ENCODE measurements at regions not wholly inside any gene's neighbourhood (a gene's known extent, or its start where the extent isn't known, plus 50 kb on each side); places are given as distances from the start of the nearest gene placed in this dataset.

GRCh38 chr18:25701821-25702220 lies 349.9 kb upstream of the ZNF521 start:
- TF ChIP-seq CTCF (conservative IDR thresholded peaks at IDR 0.05; ENCODE audit: low read length): no peak
- TF ChIP-seq EZH2phosphoT487 (IDR thresholded peaks at IDR 0.05; ENCODE audit: borderline replicate concordance): no peak

All from Loucy (cell line).